HG03442 (cell line): ENCODE measurements at regions not wholly inside any gene's neighbourhood (a gene's known extent, or its start where the extent isn't known, plus 50 kb on each side); places are given as distances from the start of the nearest gene placed in this dataset.
"Not testable (repeated sequence)": the region's sequence is repeated elsewhere in the genome, so short reads cannot be mapped to it uniquely, and the experiment has no call there.

ENCODE experiments used
- ATAC-seq: cut with Tn5 transposase; IDR thresholded peaks from one replicate; pipeline ENCODE4 v1.9.1; 2021; ENCODE audit warnings: mild to moderate bottlenecking, moderate library complexity; ENCODE audit not compliant: unreplicated experiment

- no peak for ATAC-seq
Measured at GRCh38 chr3:69491975-69492374, 106.1 kb upstream of the FRMD4B start.

- no peak for ATAC-seq
Measured at GRCh38 chr3:69490971-69491370, 105.1 kb upstream of the FRMD4B start.

GRCh38 chr3:69490235-69490634 is 104.3 kb upstream of the FRMD4B start:
- no peak for ATAC-seq

GRCh38 chr3:69488026-69488425 is 102.1 kb upstream of the FRMD4B start:
- ATAC-seq = no peak

GRCh38 chr3:69485489-69485888 is 99.6 kb upstream of the FRMD4B start:
- no peak for ATAC-seq

GRCh38 chr3:69484507-69485393 is 98.9 kb upstream of the FRMD4B start:
- no peak for ATAC-seq

GRCh38 chr3:69483449-69483848 is 97.6 kb upstream of the FRMD4B start:
- ATAC-seq = no peak

GRCh38 chr3:69480986-69481385 is 95.1 kb upstream of the FRMD4B start:
- ATAC-seq = not testable (repeated sequence)

- ATAC-seq = no peak
Measured at GRCh38 chr3:69474186-69474585, 88.3 kb upstream of the FRMD4B start.

GRCh38 chr3:69472093-69472492 is 86.2 kb upstream of the FRMD4B start:
- ATAC-seq = no peak

GRCh38 chr3:69463531-69463930 is 77.6 kb upstream of the FRMD4B start:
- ATAC-seq = no peak

GRCh38 chr3:69462826-69463100 is 76.9 kb upstream of the FRMD4B start:
- ATAC-seq = no peak

- ATAC-seq = no peak
Measured at GRCh38 chr3:69462022-69462825, 76.3 kb upstream of the FRMD4B start.

- no peak for ATAC-seq
Measured at GRCh38 chr3:69460034-69460433, 74.1 kb upstream of the FRMD4B start.

GRCh38 chr3:69458803-69459365 is 73.0 kb upstream of the FRMD4B start:
- ATAC-seq = no peak

- ATAC-seq = no peak
Measured at GRCh38 chr3:69456631-69457030, 70.7 kb upstream of the FRMD4B start.

GRCh38 chr3:69454204-69454787 is 68.4 kb upstream of the FRMD4B start:
- ATAC-seq = no peak

- no peak for ATAC-seq
Measured at GRCh38 chr3:69452295-69452694, 66.4 kb upstream of the FRMD4B start.

- no peak for ATAC-seq
Measured at GRCh38 chr3:69451594-69451993, 65.7 kb upstream of the FRMD4B start.

GRCh38 chr3:69448877-69449276 is 63.0 kb upstream of the FRMD4B start:
- ATAC-seq = no peak

- ATAC-seq = no peak
Measured at GRCh38 chr3:69446402-69447072, 60.6 kb upstream of the FRMD4B start.
